ENCODE measurements at regions not wholly inside any gene's neighbourhood (a gene's known extent, or its start where the extent isn't known, plus 50 kb on each side); places are given as distances from the start of the nearest gene placed in this dataset.

DNA sequence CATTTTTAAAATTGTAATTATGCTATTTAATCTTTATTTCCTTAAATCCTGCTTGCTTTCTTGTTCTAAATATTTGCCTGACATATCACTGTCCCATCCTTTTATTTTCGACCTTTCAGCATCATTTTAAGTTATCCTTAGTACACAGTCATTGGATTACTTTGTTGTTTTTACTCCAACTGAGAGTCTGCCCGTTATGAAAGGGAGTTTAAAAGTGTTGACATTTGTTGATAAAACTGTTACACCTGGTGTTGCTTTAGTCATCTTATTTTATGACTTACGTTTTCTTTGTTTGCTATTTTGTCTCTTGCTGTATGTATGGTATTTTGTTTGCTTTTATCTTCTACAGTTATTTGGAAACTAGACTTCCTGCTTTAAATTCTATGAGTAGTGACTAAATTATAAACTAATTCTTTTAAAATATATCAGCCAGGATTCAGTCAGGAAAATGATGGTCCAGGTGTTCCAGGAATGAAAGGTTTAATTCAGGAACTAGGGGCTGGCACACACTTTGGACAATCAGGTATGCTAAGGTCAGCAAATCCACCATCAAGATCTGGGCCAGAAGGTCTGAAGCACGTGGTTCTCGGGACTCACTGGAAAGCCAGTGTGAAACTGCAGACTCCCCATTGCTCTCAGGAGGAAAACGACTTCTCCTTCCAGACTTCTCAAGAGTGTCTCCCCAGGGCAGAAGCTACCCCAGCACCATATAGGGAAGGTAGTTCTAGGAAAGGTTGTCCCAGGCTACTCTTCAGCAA is 86.0 kb downstream of the RASSF10 start:
- TF ChIP-seq, protein P1, sequence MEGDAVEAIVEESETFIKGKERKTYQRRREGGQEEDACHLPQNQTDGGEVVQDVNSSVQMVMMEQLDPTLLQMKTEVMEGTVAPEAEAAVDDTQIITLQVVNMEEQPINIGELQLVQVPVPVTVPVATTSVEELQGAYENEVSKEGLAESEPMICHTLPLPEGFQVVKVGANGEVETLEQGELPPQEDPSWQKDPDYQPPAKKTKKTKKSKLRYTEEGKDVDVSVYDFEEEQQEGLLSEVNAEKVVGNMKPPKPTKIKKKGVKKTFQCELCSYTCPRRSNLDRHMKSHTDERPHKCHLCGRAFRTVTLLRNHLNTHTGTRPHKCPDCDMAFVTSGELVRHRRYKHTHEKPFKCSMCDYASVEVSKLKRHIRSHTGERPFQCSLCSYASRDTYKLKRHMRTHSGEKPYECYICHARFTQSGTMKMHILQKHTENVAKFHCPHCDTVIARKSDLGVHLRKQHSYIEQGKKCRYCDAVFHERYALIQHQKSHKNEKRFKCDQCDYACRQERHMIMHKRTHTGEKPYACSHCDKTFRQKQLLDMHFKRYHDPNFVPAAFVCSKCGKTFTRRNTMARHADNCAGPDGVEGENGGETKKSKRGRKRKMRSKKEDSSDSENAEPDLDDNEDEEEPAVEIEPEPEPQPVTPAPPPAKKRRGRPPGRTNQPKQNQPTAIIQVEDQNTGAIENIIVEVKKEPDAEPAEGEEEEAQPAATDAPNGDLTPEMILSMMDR (IDR thresholded peaks at IDR 0.05): no peak
- no peak for TF ChIP-seq POLR2A (IDR thresholded peaks at IDR 0.05)
